ENCODE measurements at regions not wholly inside any gene's neighbourhood (a gene's known extent, or its start where the extent isn't known, plus 50 kb on each side); places are given as distances from the start of the nearest gene placed in this dataset.
"Not testable (repeated sequence)": the region's sequence is repeated elsewhere in the genome, so short reads cannot be mapped to it uniquely, and the experiment has no call there.

DNA sequence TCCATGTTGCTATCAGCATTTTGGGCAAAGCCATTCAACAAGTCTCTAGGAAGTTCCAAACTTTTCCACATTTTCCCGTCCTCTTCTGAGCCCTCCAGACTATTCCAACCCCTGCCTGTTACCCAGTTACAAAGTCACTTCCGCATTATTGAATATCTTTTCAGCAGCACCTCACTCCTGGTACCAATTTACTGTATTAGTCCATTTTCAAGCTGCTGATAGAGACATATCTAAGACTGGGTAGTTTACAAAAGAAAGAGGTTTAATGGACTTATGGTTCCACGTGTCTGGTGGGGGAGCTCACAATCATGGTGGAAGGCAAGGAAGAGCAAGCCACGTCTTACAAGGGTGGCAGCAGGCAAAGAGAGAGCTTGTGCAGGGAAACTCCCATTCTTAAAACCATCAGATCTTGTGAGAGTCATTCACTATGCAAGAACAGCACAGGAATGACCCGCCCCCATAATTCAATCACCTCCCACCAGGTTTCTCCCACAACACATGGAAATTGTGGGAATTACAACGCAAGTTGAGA, 435.6 kb upstream of the GRM7 start:
- DNase-seq (ENCODE audit: low read depth in 3 of 3) = no peak

DNA sequence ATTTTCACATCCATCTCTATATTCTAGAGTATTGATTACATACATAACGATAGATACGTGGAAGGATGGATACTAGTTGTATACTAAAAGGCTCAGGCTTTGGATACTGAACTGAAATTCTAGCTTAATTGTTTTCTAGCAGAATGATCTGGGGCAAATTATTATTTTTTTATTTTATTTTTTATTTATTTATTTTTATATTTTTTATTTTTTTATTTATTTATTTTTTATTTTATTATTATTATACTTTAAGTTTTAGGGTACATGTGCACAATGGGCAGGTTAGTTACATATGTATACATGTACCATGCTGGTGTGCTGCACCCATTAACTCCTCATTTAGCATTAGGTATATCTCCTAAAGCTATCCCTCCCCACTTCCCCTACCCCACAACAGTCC, 432.6 kb upstream of the GRM7 start:
- not testable (repeated sequence) for DNase-seq (ENCODE audit: low read depth in 3 of 3)

DNA sequence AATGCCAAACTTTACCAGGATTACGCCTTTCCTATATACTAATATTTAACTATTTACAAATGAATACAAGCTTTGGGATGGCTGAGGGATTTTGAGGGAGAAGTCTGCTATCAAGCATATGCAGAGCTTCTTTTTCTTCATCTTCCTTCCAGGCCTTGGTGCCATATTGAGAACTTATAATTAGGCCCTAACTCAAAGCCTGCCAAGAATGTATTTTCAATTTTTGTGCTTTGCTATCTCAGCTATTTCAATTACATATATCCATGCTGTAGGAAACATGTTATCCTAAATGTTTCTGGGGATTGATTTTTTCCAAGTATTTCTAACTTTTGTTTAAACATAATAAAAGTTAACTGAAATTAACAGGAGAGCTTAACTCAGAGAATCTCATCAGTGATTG, 425.0 kb upstream of the GRM7 start:
- no peak for DNase-seq (ENCODE audit: low read depth in 3 of 3)

DNA sequence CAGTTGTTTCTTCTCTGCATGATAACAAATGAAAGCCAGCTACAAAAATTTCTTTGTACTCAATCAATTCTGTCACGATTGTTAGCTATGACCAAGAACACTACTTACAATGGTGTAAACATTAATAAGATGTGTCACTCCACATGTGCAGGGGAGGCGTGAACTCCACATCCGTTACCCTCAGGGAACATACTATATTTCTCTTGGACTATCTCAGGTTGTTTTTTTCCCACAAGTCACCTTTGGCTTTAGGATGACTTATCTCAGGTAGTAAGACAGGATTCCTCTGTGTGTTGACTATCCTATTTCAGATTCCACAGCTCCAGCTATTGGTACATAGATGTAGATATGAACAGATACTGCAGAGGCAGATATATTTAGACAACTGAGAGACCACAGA, 423.3 kb upstream of the GRM7 start:
- DNase-seq (ENCODE audit: low read depth in 3 of 3) = no peak

DNA sequence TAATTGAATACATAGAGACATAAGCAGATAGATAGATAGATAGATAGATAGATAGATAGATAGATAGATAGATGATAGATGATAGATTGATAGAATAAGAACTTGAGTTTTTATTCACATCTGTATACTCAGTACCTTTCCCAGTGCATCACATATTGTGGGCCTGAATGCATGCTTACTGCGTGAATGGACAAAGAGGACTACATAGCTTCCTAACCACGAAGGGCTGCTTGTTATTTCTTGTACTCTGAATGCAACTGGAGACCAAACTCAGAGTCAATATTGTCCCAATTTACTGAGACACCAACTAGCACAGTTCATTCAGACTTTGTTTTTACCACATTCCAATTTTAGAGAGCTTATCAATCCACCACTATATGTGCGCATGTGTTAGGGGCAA, 422.9 kb upstream of the GRM7 start:
- no peak for DNase-seq (ENCODE audit: low read depth in 3 of 3)

DNA sequence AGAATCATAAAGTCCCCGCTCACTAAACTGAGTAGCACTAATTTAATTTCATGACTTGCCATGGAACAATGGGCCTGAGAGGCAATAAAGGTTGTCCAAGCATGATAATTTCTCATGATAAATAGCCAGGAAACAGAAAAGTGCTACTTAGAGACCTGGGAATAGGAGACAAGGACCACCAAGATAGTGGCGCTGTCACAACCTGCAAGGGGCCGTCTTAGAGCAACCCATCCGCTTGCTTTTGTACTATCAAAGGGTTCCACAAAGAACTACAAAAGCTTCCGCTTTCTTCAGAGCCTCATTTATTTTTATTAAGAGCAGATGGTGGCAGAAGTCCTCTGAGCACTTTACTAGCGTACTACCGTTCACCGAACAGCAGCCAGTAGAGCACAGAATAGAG, 421.7 kb upstream of the GRM7 start:
- DNase-seq (ENCODE audit: low read depth in 3 of 3) = no peak

DNA sequence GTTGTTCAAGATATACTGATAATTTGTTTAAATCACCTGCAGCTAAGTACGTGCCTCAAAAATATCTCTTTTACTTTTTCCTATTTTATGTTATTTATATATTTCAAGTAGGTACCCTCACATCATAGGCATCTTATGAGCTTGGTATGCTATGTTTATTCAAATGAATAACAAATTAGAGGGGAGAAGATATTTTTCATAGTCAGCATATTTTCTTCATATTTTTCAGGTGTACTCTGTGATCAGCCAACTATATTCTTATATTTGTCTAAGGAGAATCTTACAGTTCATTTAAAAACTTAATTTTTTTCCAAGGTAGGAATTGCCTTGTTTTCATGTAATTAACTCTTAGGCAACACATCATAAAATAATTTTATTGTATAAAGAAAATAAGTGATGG, 421.1 kb upstream of the GRM7 start:
- DNase-seq (ENCODE audit: low read depth in 3 of 3) = no peak

DNA sequence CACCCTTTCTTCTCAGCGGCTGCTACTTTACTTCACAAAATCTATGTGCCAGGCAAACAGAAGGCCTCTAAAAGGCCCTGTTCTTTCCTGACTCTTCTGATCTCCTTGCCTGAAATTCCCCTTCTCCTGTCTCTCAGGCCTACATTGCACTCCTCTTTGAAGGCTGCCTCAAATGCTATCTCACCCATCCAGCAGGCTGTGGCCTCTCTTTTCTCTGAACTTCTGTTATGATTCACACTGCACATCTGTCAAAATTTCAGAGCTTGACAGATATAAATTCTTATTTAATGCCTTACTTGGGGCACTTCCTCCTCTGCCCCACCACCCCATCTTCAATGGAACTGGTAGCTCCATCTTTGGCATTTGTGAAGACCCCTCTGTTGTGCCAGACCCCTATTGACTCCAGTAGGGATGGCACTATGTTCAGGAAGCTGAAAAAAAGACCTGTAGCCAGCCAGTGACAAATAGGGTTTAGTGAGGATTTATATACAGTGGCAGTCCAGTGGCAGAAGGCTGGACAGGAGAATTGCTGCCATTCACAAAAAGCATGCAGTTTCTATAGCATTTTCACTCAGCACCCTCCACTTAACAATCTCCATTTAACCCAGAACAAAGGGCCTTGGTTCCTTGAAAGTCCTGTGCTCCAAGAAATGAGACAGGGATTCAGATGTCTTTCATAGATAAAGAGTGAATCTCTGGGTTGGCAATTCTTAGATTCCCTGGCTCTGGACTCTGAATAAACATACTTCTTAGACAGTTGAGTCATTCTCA, 415.8 kb upstream of the GRM7 start:
- no peak for DNase-seq (ENCODE audit: low read depth in 3 of 3)

DNA sequence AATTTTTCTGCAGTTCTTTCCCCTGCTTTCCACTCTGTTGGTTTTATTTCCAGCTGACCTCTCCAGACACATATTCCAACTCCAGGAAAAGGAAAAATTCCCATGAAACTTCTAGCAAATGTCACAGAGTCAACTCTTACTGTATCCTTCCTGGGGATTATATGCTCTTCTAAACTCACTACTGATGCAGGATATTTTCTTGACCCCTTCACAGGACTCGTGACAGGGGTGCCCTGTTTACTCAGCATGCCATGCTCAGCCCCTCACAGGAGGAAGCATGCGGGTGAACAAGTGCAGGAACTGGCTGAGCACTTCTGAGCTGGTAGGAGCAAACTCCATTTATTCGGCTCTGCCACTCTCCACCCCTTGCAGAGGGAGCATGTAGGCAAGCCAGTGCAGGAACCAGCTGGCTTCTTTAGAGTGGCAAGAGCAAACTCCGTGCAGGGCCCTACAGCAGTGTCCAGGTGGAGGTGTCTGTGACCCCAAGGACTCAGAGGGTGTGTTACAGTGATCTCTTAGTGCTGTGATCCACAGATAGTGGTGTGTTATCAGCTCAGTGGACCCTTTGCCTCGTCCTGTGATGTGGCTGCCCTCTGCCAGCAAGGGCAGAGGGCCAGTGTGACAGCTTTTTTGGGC, 413.6 kb upstream of the GRM7 start:
- DNase-seq (ENCODE audit: low read depth in 3 of 3) = no peak

DNA sequence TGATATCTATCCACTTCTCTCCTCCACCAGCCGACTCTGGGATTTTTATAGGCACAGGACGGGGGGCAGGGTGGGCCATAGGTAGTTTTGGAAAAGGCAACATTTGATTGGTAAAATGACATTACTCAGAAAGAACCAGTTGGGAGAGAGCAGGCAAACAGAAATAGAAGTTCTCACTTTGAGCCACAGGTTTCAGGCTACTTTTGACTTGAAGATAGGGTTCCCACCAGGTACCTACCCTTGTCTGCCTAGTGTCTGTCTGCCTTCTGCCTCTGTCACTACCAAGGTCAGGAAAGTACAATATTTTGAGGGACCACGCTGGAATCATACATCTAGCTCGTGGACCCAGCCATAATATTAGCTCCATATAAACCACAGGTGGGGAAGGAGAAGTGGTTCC, 412.9 kb upstream of the GRM7 start:
- DNase-seq (ENCODE audit: low read depth in 3 of 3) = no peak

DNA sequence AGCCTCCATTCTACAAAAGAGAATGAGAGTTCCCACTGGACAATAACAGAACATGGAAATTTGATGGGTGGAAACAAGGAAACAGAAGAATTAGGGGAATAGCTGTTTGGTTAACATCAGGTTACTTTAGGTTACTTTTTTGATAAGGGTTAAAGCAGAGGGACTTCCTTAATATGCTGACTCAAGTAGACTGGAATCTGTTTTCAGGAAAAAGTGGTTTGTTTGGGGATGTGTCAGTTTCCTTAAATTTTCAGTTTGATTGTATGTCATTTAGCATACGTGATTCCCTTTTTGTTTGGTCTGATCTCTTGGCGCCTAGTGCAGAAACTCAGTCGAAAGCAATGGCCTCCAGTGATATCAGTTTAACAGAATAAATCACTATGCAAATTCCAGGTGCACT, 411.8 kb upstream of the GRM7 start:
- no peak for DNase-seq (ENCODE audit: low read depth in 3 of 3)

DNA sequence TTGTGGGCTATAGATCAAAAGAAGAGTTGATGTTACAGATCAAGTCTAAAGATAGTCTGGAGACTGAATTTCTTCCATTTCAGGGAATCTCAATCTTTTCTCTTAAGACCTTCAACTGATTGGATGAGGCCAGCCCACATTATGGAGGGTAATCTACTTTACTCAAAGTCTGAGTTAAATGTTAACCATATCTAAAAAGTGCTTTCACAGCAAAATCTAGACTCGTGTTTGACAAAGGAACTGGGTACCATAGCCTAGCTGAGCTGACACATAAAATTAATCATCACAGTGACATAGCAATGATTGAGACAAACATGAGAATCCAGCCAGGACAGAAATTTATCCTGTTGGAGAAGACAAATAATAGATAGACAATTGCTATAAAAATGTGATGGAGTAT, 407.9 kb upstream of the GRM7 start:
- DNase-seq (ENCODE audit: low read depth in 3 of 3) = no peak

DNA sequence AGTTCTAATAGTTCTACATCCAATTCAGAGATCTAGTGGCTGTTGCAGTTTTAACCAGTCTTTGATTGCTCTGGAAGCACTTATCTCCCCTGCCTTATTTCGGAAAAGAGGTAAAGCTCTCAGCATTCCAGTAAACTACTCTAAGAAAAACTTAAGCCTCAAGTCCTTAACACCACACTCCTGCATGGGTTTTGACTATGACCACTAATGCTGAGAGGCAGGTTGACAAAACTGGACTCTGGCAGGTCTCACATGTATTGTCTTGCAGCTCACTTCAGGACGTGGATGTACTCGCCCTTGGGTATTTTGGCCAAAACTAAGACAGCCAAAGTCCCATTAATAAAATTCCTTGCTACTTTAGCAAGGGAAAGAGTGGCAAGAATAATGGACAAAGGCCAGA, 405.9 kb upstream of the GRM7 start:
- DNase-seq (ENCODE audit: low read depth in 3 of 3) = no peak

DNA sequence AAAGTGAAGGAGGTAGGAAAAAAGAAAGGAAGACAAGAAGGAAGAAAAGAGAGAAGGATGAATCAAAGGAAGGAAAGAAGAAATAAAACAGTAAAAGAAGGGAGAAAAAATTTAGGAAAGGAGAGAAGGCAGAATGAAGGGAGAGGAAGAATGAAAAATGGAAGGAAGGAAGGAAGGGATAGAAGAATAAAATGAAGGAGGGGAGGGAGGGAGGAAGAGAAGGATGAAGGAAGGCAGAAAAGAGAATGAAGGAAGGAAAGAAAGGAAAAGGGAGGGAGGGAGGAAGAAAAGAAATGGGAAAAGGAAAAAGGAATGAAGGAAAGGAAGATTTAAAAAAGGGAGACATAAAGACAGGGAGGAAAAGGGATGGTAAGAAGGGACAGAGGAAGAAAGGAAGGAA, 393.7 kb upstream of the GRM7 start:
- no peak for DNase-seq (ENCODE audit: low read depth in 3 of 3)

DNA sequence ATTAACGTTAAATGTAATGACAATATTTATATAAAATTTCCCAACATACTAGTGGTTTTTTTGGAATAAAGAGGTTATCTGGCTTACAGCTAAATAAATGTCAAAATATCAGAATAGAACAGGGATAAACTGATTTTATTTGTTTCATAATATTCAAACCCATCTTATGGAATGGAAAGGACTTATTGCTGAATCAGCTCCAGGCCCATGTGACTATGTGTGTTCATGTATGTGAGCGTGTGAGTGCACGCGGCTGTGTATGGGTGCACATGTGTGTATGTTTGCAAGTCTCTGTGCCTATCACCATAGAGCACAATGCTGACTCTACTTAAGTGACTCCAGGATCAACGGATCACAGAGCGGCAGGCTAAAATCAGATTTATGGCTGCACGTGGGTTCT, 392.3 kb upstream of the GRM7 start:
- no peak for DNase-seq (ENCODE audit: low read depth in 3 of 3)

DNA sequence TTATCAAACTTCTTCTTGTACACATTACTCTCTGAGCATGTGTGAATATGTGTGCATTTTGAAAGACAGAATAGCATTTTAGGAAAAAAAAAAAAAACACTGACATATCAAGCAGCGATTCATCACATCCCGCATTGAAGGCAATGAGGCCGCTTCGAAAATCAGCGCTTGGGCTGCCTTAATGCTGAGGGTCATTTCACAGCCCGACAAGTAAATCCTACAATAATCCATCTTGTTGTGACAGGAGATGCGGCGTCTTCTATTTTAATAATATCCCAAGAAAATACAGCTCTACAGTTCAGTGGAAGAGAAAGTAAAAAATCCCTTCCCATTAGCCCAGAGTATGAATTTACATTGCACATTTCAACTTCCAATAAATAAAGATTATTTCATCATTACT, 389.2 kb upstream of the GRM7 start:
- DNase-seq (ENCODE audit: low read depth in 3 of 3) = no peak

DNA sequence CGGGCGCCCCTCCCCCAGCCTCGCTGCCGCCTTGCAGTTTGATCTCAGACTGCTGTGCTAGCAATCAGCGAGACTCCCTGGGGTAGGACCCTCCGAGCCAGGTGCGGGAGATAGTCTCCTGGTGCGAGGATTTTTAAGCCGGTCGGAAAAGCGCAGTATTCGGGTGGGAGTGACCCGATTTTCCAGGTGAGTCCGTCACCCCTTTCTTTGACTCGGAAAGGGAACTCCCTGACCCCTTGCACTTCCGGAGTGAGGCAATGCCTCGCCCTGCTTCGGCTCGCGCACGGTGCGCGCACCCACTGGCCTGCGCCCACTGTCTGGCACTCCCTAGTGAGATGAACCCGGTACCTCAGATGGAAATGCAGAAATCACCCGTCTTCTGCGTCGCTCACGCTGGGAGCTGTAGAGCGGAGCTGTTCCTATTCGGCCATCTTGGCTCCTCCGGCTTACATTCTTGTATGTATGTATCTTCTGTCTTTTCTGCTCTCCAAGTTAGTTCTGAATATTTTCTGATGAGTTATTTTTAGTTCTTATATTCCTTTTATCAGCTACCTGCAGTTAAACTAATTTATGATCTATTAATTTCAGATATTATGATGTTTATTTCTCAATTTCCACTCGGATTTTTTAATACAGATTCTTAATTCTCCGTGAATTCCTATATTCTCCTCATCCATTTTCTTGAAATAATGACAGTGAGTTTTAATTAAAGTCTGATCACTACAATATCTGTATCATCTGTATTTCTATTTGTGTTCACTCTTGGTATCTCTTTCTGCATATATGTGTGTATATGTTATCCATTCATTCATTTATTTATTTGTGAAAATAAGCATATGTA, 370.2 kb upstream of the GRM7 start:
- DNase-seq (ENCODE audit: low read depth in 3 of 3) = not testable (repeated sequence)

DNA sequence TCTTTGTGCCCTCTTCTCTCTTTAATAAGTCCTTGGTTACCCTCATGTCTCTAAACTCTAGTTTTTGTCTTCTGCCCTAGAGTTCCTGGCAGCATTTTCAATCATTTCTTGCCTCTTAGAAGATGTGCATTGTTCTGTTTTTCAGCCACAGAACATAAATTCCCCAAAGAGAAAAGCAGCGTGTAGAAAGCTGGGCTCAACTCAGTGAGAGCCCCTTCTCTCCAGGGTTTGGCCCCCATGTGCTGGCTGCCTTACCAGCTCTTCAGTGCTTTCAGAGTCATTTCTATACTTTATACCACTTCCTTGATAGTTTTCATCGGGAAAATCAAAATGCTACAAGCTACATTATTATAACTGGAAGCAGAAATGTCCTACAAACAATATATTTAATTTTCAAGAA, 369.1 kb upstream of the GRM7 start:
- DNase-seq (ENCODE audit: low read depth in 3 of 3) = no peak

DNA sequence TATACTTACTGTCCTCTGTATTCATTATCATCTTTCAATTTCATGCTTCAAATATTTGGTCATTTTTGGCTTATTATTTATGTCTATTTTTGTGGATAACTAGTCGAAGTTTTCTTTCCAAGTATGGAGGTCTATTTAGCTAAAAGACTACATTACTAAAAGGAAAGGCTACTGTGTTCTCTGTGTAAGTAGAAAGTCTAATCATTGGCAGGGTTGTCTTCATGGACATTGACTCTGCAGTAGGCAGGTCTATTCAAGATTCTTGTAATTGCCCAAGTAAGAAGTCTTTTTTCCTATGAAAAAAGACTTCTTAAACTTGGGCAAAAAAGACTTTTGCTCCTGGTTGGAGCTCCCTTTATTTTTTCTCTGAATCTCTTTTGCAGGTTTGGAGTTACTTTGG, 368.6 kb upstream of the GRM7 start:
- DNase-seq (ENCODE audit: low read depth in 3 of 3) = no peak

DNA sequence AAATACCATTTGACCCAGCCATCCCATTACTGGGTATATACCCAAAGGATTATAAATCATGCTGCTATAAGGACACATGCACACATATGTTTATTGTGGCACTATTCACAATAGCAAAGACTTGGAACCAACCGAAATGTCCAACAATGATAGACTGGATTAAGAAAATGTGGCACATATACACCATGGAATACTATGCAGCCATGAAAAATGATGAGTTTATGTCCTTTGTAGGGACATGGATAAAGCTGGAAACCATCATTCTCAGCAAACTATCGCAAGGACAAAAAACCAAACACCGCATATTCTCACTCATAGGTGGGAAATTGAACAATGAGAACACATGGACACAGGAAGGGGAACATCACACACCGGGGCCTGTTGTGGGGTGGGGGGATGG, 362.0 kb upstream of the GRM7 start:
- DNase-seq (ENCODE audit: low read depth in 3 of 3) = not testable (repeated sequence)

DNA sequence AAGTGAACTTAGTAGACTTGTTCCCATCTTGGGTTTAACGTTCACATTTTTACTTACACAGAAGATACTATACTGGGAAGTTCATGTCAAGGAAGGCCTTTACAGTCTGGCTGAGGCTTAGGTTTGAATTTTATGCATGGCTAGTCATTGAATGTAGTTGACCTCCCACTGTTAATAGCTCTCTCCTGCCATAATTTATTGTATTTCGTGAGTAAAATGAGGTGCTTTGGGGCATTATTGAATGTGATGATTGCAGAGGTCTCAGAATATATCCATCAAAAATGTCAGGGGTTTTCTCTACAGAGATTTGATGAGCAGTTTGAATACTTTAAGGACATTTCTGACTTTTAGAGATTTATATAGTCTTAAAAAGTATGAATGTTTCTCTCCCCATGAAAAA, 356.6 kb upstream of the GRM7 start:
- DNase-seq (ENCODE audit: low read depth in 3 of 3) = no peak

DNA sequence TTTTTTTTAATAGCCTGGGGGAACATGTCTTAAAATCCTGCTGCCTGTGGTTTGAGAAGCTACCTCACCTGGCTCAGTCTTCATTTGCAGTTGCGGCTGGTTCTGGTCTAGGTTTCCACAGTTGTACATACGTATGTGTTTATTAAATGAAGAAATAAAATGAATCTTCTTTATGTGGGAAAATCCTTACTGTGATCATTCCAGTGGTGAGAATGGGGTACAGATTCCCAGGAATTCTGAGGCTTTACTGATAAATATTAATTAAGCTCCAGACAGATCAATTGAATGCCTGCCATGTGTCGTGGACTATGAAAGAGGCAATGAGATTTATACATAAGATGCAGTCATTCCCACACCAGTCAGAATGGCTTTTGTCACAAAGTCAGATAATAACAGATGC, 356.1 kb upstream of the GRM7 start:
- no peak for DNase-seq (ENCODE audit: low read depth in 3 of 3)

DNA sequence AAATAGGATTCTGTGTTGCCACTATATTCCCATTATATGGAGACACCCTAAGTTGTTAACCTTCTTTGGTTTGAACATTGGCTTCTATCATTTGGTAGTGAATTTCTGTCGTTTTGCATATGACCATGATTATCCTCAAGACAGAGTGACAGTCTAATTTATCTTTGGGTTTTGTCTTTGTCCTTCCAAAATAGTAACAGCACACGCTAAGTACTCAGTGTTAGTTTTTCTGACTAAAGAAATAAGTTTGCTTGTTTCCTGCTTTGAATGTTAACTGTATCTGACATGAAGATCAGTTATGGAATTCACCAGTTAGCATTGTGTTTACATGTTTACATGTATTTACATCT, 352.5 kb upstream of the GRM7 start:
- DNase-seq (ENCODE audit: low read depth in 3 of 3) = no peak

All from stimulated activated CD4-positive, alpha-beta T cell treated with anti-CD3 and anti-CD28 coated beads, TNF-alpha, amount 100 ng/mL, for 24 hours (primary cell).